ENCODE measurements at regions not wholly inside any gene's neighbourhood (a gene's known extent, or its start where the extent isn't known, plus 50 kb on each side); places are given as distances from the start of the nearest gene placed in this dataset.

DNA sequence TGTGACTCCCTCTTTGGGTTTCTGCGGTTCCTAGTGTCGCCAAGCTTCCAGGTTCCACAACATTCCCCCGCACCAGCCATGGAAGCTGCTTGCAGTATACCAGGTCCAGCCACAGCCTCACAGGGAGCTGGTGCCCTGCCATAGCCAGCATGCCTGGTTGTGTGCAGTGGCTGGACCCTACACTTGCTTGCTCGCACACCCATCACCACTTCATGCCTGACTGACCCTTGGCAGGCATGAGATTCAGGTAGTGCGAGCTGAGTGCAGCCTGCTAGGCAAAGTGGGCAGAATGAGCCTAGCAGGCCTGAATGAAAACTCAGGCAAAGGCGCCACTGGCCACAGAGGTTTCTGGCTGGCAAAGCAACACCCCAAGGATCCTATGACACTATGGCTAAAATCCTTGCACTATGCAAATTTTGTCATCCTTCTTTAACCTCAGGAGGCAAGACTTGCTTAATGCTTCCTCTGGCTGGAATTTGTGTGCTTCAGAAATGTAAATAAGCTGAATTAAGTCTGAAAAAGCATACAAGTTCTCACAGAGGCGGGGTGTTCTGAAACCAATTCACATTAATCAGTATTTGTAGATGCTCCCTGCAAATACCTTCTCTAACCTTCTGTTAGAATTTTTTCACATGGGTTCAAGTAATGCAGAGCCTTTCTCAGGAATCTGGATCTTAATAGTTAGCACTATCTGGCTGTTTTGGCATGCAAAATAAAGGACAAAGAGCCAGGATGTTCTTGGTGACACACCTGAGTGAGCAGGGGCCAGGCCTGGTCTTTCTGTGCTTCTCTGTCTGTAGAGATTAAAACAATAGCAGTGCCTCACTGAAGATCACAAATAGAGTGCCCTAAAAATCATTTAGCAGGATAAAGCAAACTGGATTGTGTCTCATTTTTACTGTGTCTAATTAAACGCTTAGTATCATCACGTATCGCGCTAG, 256.9 kb downstream of the GPATCH2 start:
- no peak for TF ChIP-seq EGR1 (IDR thresholded peaks at IDR 0.05; ENCODE audit: low read depth in 2 of 2)
- TF ChIP-seq SP1 (IDR thresholded peaks at IDR 0.05), result no peak
- TF ChIP-seq CTCF (IDR thresholded peaks at IDR 0.05; ENCODE audit: low read depth, low read length, missing input control), result no peak
- no peak for TF ChIP-seq JUND (IDR thresholded peaks at IDR 0.05)
- no peak for TF ChIP-seq GABPA (IDR thresholded peaks at IDR 0.05 in 1 of 2, conservative IDR thresholded peaks at IDR 0.05 in 1 of 2)
- no peak for TF ChIP-seq FOXA1 (IDR thresholded peaks at IDR 0.05)
- TF ChIP-seq ZBTB33 (IDR thresholded peaks at IDR 0.05), result no peak
- no peak for TF ChIP-seq REST (IDR thresholded peaks at IDR 0.05)
- no peak for TF ChIP-seq RXRA (IDR thresholded peaks at IDR 0.05)
